ENCODE measurements at regions not wholly inside any gene's neighbourhood (a gene's known extent, or its start where the extent isn't known, plus 50 kb on each side); places are given as distances from the start of the nearest gene placed in this dataset.

DNA sequence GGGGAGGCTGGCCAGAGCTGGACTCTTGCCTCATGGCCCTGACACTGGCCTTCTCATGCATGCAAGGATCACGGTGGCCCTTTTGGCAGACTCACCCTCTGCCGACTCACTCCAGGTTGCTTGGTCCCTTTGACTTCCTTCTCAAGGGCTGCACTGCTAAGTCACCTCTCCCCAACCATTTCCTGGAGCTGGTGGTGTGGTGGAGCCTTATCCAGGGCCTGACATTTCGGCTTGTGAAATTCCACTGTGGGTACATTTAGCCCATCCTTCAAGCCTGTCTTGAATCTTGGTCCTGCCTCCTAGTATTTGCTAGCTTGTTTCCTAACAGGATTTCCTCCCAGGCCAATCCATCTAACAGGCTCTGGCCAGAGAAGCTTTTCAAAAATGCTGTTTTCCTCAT is 52.6 kb upstream of the JUN start:
- DNase-seq (ENCODE audit: low read depth, low spot score), result no peak
- TF ChIP-seq, protein P1, sequence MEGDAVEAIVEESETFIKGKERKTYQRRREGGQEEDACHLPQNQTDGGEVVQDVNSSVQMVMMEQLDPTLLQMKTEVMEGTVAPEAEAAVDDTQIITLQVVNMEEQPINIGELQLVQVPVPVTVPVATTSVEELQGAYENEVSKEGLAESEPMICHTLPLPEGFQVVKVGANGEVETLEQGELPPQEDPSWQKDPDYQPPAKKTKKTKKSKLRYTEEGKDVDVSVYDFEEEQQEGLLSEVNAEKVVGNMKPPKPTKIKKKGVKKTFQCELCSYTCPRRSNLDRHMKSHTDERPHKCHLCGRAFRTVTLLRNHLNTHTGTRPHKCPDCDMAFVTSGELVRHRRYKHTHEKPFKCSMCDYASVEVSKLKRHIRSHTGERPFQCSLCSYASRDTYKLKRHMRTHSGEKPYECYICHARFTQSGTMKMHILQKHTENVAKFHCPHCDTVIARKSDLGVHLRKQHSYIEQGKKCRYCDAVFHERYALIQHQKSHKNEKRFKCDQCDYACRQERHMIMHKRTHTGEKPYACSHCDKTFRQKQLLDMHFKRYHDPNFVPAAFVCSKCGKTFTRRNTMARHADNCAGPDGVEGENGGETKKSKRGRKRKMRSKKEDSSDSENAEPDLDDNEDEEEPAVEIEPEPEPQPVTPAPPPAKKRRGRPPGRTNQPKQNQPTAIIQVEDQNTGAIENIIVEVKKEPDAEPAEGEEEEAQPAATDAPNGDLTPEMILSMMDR (IDR thresholded peaks at IDR 0.05; ENCODE audit: low read depth, low read length), result no peak
- H3K27ac ChIP-seq (ENCODE audit: low read depth, low read length), result no peak overlapping the region
- no peak overlapping the region for H3K4me3 ChIP-seq (ENCODE audit: low read depth, low read length)
- CTCF ChIA-PET, result no interaction called here
- POLR2A ChIA-PET, result no interaction called here
- H3K9me3 ChIP-seq (ENCODE audit: control insufficient read depth, insufficient read depth, low read length), result no peaks in the 10 kb centered on the region
- no peaks in the 10 kb centered on the region for H3K27me3 ChIP-seq (ENCODE audit: control insufficient read depth, insufficient read depth, low read length)

DNA sequence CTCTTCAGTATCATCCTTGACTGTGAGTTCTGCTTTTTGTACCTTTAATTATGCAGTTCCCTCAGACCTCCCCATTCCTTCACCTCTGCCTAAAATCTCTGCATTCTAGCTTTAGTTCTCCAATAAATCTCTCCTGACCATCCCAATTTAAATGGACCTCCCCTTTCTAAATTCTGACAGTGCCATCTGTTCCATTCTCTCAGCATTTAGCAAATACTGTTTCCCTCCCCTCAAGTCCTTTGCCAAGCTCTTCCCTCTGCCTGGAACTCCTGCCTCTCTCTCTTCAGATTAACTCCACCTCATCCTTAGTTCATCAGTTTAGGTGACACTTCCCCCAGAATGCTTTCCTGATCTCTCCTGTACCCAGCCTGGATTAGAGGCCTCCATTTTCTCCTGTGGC is 54.0 kb upstream of the JUN start:
- H3K9me3 ChIP-seq (ENCODE audit: control insufficient read depth, insufficient read depth, low read length), result no peaks in the 10 kb centered on the region
- H3K4me3 ChIP-seq (ENCODE audit: low read depth, low read length), result no peak overlapping the region
- H3K27ac ChIP-seq (ENCODE audit: low read depth, low read length), result no peak overlapping the region
- DNase-seq (ENCODE audit: low read depth, low spot score), result no peak
- ChIA-PET CTCF (no interaction called here), POLR2A (interaction anchor here (1.1 kb wide), 1 partner anchor 11 kb away, joined by 4 read pairs; no protein-coding TSS in a partner anchor)
- TF ChIP-seq, protein P1 (IDR thresholded peaks at IDR 0.05; ENCODE audit: low read depth, low read length), result no peak
- H3K27me3 ChIP-seq (ENCODE audit: control insufficient read depth, insufficient read depth, low read length), result no peaks in the 10 kb centered on the region

DNA sequence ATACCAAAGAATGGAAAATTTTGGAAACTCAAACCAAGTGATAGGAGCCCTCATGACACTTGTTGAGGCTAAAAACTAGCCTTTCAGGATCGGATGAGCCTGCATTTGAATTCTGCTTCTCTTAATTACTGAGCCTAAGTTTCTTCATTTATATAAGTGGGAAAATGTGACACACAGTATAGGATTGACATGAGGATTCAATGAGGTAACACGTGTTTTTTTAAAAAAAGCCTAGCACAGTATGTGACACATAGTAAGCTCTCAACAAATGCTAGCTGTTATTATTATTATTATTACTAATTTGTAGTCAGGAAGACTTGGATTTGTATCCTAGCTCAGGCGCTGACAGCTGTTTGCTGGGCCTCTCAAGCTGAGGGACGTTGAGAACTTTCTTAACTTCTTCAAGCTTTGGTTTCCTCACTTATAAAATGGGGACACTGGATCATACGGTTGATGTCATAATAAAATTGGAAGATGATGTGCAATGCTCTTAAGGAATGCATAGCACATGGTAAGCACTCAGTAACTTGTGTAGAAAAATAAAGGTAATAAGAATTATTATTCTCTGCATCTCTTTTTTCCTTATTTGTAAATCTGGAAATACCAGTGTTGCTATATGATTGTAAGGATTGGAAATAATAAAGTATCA is 55.4 kb upstream of the JUN start:
- CTCF ChIA-PET, result interaction anchor here (1.1 kb wide), 1 partner anchor 17 kb away, joined by 3 read pairs; no protein-coding TSS in a partner anchor

DNA sequence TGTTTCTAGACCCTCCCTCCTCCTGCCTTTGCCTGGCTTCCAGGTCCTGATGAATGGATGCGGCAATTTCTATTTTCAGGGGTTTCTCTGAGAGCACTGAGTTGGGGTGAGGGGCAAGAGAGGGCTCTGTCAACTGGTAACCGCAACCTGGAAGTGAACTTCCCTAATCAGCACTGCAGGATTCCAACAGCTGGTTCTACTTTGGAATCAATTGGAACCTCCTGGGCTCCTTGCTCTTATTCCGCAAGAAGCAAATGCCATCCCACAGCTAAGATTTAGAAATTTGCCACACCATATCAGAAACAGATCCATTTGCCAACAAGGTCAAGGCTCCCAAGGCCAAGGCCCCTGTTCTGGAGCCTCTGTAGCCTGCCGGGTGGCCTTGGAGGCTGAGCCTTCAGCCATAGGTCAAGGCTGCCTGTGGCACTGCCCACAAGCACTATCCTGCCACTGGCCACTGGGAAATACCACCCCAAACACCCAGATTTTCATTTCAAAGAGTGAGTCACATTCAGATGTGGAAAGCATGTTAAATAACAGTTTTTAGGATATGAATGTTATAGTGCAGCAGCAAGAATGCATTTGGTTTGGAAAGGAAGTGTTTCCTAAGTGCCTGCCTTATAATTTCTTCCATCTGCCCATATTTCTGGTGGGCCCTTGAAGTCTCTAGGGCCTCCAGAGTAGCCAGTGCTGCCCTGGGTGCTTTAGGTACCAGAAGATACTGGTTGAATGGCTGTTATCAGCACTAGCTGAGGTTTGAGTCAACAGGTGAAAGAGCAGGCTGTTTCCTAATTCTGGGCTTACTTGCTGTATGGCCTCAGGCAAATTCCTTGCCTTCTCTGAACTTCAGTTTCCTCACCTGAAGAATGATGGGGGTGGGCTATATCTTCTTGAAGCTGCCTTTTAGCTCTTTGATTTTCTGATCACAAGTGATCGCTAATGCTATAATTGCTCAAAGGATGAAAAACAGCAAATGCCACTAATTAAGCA is 56.3 kb upstream of the JUN start:
- TF ChIP-seq, protein P1 (IDR thresholded peaks at IDR 0.05; ENCODE audit: low read depth, low read length), result no peak
- ChIA-PET POLR2A (no interaction called here), CTCF (interaction anchor here (0.5 to 1.1 kb wide), 3 partner anchors 16 to 467 kb away, joined by 3 read pairs; no protein-coding TSS in a partner anchor)
- Histone ChIP-seq H3K9me3 (ENCODE audit: control insufficient read depth, insufficient read depth, low read length) (no peaks in the 10 kb centered on the region), H3K27me3 (ENCODE audit: control insufficient read depth, insufficient read depth, low read length) (no peaks in the 10 kb centered on the region), H3K27ac (ENCODE audit: low read depth, low read length) (no peak overlapping the region), H3K4me3 (ENCODE audit: low read depth, low read length) (no peak overlapping the region)
- no peak for DNase-seq (ENCODE audit: low read depth, low spot score)

More for the DNA sequence above, 55.4 kb upstream of the JUN start:
- no peak overlapping the region for H3K4me3 ChIP-seq (ENCODE audit: low read depth, low read length)
- H3K27me3 ChIP-seq (ENCODE audit: control insufficient read depth, insufficient read depth, low read length), result no peaks in the 10 kb centered on the region
- TF ChIP-seq, protein P1 (IDR thresholded peaks at IDR 0.05; ENCODE audit: low read depth, low read length), result no peak
- no peak for DNase-seq (ENCODE audit: low read depth, low spot score)
- POLR2A ChIA-PET, result no interaction called here
- H3K9me3 ChIP-seq (ENCODE audit: control insufficient read depth, insufficient read depth, low read length), result no peaks in the 10 kb centered on the region
- no peak overlapping the region for H3K27ac ChIP-seq (ENCODE audit: low read depth, low read length)

DNA sequence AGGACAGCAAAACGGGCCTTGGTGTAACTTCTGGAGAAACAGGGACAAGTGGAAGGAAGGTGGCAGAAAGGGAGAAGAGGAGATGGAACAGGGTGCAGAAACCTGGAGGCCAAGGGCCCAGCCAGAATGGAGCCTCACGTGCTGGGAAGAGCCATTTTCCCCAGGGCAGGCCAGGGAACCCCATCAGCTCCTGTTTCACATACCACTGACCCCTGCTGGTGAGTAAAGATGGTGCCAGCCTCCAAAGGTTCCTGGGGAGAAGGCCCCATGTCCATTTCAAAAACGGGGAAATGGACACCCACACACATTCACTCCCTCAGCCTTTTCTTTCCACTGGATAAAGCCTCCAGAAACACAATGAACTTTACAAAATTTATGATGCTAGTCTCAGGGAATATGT is 57.6 kb upstream of the JUN start:
- Histone ChIP-seq H3K27me3 (ENCODE audit: control insufficient read depth, insufficient read depth, low read length) (no peaks in the 10 kb centered on the region), H3K9me3 (ENCODE audit: control insufficient read depth, insufficient read depth, low read length) (no peaks in the 10 kb centered on the region), H3K4me3 (ENCODE audit: low read depth, low read length) (no peak overlapping the region), H3K27ac (ENCODE audit: low read depth, low read length) (no peak overlapping the region)
- TF ChIP-seq, protein P1 (IDR thresholded peaks at IDR 0.05; ENCODE audit: low read depth, low read length), result peak; percentile 37; the same call in 1 of the 2 replicates
- no peak for DNase-seq (ENCODE audit: low read depth, low spot score)
- POLR2A ChIA-PET, result no interaction called here
- CTCF ChIA-PET, result interaction anchor here (0.7 kb wide), 1 partner anchor 23 kb away, joined by 4 read pairs; no protein-coding TSS in a partner anchor

Data from AG04450 (cell line).